Ammon's horn (tissue), 1 donor: ENCODE measurements at regions not wholly inside any gene's neighbourhood (a gene's known extent, or its start where the extent isn't known, plus 50 kb on each side); places are given as distances from the start of the nearest gene placed in this dataset.

Experiments used
- DNase-seq: peaks from one replicate; pipeline ENCODE4 v3.0.0-alpha.2; 2016; ENCODE audit warnings: low spot score

DNA sequence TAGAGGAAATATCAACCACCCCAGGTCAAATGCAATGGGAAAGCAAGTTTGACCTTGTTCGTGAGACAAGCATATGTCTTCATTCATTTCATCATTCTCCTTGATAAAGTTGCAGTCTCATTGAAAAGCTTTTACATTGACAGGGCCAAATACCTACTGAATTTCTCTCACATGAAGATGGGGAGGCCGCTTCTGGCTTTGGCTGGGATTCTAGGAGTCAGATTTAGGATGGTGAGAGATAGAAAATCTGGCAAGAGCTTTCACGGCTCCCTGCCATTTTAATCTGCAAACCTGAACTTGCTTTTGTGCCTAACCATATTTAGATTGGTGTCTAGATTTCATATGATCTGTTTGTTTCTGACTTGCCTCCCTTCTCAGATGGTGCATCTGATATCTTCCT, 88.0 kb downstream of the TMEM100 start:
- DNase-seq = no peak

GRCh38 chr17:55632893-55633292, 89.8 kb downstream of the TMEM100 start:
- DNase-seq = no peak

DNA sequence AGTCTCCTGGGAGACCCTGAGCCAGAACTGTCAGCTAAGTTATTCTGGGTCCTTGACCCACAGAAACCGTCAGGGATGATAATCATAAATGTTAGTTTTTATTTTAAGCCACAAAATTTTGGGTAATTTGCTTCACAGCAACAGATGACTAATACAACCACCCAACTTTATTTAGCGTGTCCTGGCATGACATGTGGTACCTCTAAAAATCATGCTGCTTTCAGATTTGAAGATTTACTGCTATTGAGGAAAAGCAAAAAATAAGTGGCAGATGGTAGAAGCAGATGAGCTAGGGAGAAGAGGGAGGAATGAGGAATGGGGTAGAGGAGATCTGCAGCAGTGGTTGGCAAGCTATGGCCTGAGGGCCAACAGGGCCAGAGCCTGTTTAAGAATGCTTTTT, 90.4 kb downstream of the TMEM100 start:
- peak; percentile 53 for DNase-seq

DNA sequence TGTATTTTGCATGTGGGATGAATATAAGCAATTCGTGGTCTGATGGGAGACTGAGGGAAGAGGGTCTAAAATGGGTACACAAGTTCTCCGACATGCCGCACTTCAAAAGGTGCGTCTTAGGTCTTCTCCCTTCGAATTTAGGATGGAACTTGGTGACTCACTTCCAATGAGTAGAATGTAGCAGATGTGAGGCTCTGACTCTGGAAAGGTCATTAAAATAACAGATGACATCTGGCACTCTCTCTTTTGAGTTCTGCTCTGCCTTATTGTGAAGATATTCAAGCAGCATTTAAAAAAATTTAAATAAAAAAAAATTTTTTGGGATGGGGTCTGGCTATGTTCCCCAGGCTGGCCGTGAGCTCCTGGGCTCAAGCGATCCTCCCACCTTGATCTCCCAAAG, 92.7 kb downstream of the TMEM100 start:
- no peak for DNase-seq

DNA sequence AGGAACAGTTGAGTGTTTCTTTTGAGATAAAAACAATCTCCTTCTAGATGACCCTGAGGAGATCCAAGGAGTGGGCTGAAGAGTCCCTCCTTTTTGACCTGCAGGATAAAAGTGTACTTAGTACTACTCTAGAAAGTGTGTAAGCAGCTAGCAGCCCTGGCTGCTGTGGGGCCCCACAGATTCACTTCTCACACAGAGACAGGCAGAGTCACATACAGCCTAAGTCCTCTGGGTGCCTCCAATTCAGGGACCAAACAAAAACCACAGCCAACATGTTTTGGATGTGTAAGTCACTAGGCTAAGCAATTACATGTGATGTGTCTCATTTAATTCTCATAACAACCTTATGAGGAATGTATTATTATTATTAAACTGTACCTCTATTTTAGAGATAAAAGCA, 97.1 kb downstream of the TMEM100 start:
- no peak for DNase-seq

- DNase-seq = no peak
These were observed 97.8 kb downstream of the TMEM100 start for GRCh38 chr17:55624772-55625433.

- no peak for DNase-seq
These were observed 100.1 kb downstream of the TMEM100 start for GRCh38 chr17:55622547-55622946.

- DNase-seq = no peak
These were observed 101.7 kb downstream of the TMEM100 start for GRCh38 chr17:55620945-55621344.

DNA sequence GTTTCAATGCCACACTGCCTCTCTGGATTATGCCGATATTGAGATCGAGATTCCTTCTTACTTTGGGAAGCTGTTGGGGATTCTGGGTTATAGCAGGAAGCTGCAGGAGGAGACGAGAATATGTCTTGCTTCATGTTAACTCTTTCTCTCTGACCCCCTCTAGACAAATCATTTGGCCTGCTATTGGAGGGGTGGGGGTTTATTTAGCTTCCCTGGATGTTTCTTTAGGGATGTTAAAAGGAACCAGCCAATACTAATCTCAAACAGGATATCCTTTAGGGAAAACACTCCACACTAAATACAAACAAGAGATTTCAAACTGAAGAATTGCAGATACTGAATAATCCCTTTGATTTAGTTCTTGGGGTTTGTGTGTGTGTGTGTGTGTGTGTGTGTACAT, 102.6 kb downstream of the TMEM100 start:
- DNase-seq = no peak

GRCh38 chr17:55617441-55617840, 105.2 kb downstream of the TMEM100 start:
- no peak for DNase-seq

- no peak for DNase-seq
These were observed 102.8 kb upstream of the SMIM36 start for GRCh38 chr17:55614061-55614460.

DNA sequence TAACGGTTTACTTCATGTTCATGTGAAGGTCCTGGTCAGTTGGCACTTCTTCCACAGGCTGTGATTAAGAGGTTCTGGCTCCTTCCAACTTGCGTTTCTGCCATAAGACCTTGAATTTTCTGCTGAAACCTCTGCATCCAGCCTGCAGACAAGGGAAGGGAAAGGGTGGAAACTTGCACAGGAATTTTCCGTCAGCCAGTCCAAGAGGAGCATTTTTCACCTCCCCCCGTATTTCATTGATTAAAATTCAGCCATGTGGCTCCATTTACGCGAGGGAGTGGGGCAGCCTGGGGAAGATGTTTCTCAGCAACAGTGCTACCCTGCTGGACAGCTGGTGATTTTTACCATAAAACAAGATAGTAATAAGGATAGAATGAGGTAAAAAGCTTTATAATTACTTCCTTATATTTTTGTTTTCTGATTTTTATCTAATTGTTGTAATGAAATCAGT, 101.5 kb upstream of the SMIM36 start:
- no peak for DNase-seq

GRCh38 chr17:55607731-55608341, 96.6 kb upstream of the SMIM36 start:
- DNase-seq = no peak

GRCh38 chr17:55606488-55606815, 95.2 kb upstream of the SMIM36 start:
- no peak for DNase-seq

DNA sequence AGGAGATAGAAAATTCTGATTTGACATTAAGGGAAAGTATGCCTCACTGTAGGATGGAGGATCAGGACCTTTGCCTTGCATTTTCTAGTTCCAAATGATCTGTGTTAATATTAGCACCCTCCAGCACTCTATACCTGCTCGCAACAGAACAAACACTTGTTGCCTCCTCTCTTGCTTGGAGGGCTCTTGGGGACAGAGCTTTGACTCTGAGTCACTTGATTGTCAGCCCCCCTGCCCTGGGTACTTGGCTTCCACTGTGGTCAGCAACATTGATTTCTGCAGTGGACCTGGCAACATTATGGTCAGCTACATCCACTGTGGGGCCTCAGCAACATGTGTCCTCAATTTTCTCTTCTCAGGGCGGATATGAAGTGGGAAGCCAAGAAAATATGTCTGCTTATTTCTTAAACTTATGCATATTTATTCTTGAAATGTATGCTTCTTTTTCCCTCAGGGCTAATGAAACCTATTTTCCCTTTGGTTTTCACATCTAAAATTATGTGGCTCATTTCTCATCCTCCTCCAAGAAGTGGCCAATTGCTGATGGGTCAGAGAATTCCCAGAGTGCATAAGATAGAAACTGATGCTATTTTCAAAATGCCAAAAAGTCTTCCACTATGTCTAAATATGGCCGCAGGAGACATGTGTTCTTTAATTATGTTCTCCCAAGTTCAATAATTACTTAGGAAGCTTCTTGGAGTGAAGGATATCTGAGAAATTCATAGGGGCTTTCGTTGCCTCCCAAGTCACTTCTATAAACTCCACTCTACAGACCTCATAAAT, 94.6 kb upstream of the SMIM36 start:
- no peak for DNase-seq

DNA sequence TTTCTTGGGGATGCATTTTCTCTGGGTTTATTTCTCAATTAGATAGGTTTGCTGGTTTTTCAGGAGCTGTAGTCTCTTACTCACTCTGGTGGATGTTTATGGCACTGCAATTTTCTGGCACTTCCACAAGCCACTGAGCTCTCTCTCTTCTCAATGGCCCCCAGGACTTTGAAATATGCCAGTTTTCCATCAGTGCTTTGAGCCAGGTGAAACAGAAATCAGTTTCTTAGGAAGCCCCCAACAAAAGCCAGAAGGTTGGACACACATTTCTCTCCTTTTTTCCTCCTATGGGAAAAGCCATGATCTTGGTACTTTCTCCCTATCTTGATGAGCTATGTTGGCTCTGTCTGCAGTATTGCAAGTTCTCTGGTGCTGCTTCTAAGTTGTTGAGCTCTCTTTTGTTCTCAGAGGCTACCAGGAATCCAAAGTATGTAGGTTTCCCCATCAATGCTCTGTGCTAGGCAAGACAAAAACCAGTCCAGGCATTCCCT, 90.7 kb upstream of the SMIM36 start:
- DNase-seq = no peak

DNA sequence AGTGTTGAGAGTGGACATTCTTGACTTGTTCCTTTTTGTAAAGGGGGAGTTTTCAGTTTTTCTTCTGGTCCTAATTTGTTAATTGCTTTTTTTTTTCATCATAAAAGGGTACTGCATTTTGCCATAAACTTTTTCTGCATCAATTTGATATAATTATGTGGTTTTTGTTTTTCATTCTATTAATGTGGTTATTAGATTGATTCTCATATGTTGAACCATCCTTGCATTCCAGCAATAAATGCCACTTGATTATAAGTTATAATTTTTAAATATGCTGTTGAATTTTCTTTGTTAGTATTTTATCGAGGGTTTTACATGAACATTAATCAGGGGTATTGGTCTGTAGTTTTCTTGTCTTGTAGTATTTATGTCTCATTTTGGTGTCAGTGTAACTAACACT, 87.2 kb upstream of the SMIM36 start:
- no peak for DNase-seq

- DNase-seq = no peak
These were observed 77.4 kb upstream of the SMIM36 start for GRCh38 chr17:55588446-55589242.

GRCh38 chr17:55587608-55588139, 76.4 kb upstream of the SMIM36 start:
- no peak for DNase-seq

- DNase-seq = no peak
These were observed 74.4 kb upstream of the SMIM36 start for GRCh38 chr17:55585629-55586028.

- DNase-seq = no peak
These were observed 73.6 kb upstream of the SMIM36 start for GRCh38 chr17:55584861-55585260.

DNA sequence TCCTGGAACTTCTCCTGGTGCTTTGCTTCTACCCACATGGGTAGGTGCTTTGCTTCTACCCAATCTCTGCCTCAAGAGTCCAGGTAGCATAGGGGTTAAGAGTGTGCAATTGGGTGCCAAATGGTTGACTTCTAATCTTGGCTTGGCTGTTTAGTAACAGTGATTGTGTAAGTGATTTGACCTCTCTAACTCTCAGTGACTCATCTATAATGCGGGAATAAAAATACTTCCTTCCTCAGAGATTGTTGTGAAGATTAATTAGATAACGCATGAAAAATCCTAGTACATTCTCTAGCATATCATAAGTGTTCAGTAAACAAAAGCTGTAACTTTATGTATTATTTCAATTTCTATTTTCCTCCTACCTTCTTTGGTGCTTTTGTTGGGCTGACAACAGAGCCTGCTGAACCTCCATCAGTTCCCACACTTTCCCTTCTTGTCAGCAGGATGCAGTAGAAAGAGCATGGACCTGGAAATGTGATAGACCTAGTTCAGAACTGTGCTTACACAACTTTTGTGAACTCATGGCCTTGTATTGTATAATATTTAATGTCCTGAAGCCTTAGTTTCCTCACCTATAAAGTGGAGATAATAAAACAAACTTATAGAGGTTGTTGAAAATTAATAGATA, 72.9 kb upstream of the SMIM36 start:
- no peak for DNase-seq
